ENCODE measurements at regions not wholly inside any gene's neighbourhood (a gene's known extent, or its start where the extent isn't known, plus 50 kb on each side); places are given as distances from the start of the nearest gene placed in this dataset.
"Not testable (repeated sequence)": the region's sequence is repeated elsewhere in the genome, so short reads cannot be mapped to it uniquely, and the experiment has no call there.

GRCh38 chr7:55304018-55304762 is 60.9 kb upstream of the LANCL2 start:
- no peak for DNase-seq

DNA sequence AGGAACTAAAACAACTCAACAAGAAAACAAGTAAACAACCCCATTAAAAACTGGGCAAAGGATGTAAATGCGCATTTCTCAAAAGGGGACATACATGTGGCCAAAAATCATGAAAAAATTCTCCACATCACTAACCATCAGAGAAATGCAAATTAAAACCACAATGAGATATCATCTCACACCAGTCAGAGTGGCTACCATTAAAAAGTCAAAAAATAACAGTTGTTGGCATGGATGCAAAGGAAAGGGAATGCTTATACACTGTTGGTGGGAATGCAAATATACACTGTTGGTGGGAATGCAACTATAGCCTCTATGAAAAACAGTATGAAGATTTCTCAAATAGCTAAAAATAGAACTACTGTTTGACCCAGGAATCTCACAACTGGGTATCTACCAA is 60.0 kb upstream of the LANCL2 start:
- DNase-seq: no peak

GRCh38 chr7:55306331-55306730 is 58.8 kb upstream of the LANCL2 start:
- no peak for DNase-seq

- DNase-seq: no peak
Observed at GRCh38 chr7:55307123-55307916, 57.8 kb upstream of the LANCL2 start.

- DNase-seq: no peak
Observed at GRCh38 chr7:55308186-55308929, 56.8 kb upstream of the LANCL2 start.

GRCh38 chr7:55309040-55309991 is 55.8 kb upstream of the LANCL2 start:
- DNase-seq: no peak

DNA sequence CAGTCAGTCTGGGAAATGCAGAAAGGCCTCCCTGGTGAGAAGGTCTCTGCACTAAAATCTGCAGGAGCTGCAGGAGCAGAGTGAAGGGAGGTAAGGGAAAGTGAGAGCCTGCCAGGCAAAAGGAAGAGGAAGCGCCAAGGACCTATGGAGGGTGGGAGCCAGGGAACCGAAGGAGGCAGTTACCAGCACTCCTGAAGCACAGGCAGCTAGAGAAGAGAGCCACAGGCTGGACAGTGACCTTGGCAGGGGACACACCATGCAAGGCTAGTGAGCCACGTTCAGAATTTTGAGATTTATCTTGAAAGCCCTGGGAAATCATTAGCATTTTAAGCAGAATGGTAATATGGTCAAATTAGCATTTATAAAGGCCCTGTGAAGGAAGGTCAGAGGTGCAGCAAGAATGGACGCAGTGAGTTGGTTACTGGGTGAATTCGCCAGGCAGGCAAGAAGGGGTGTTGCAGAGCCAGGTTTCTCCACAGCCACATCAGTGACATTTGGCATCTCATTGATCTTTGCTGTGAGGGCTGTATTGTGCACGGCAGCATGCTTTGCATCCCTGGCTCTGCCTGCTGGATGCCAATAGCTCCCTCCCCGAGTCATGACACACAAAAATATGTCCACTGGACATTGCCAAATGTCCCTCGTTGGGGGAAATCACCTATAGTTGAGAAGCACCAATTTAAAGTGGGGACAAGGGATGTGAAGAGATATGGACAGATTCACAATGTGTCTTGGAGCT is 54.7 kb upstream of the LANCL2 start:
- no peak for DNase-seq

GRCh38 chr7:55311892-55312291 is 53.2 kb upstream of the LANCL2 start:
- DNase-seq: not testable (repeated sequence)

DNA sequence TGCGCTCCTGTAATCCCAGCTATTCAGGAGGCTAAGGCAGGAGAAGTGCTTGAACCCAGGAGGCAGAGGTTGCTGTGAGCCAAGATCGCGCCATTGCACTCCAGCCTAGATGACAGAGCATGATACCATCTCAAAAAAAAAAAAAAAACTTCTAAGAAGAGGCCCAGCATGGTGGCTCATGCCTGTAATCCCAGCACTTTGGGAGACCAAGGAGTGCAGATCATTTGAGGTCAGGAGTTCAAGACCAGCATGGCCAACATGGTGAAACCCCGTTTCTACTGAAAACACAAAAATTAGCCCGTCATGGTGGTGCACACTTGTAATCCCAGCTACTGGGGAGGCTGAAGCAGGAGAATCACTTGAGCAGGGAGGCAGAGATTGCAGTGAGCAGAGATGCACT is 51.5 kb upstream of the LANCL2 start:
- DNase-seq: not testable (repeated sequence)

- DNase-seq: no peak
Observed at GRCh38 chr7:55314967-55315366, 50.2 kb upstream of the LANCL2 start.

Data from hematopoietic multipotent progenitor cell treated with erythropoietin and hydrocortisone succinate and interleukin-3 and kit ligand, for 8 days (in vitro differentiated cells).